ENCODE measurements at regions not wholly inside any gene's neighbourhood (a gene's known extent, or its start where the extent isn't known, plus 50 kb on each side); places are given as distances from the start of the nearest gene placed in this dataset.

DNA sequence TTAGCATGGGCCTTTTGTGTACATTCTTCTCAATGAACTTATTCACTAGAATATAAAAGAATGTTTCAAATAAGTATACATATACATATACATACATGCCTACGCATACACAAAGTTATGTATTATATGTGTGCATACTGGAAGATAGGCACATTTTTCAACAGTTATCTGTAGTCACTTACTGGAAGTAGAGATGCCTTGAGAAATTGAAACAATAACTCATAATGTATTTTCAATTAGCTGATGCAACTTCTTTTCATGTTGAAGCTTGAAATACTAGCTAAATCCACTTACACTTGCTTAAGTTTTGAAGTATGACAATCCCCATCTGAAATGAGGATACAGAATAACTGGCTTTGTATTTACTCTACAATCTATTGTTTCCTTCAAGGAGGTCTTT lies 469.0 kb upstream of the PTGER4 start:
- TF ChIP-seq, protein P1, sequence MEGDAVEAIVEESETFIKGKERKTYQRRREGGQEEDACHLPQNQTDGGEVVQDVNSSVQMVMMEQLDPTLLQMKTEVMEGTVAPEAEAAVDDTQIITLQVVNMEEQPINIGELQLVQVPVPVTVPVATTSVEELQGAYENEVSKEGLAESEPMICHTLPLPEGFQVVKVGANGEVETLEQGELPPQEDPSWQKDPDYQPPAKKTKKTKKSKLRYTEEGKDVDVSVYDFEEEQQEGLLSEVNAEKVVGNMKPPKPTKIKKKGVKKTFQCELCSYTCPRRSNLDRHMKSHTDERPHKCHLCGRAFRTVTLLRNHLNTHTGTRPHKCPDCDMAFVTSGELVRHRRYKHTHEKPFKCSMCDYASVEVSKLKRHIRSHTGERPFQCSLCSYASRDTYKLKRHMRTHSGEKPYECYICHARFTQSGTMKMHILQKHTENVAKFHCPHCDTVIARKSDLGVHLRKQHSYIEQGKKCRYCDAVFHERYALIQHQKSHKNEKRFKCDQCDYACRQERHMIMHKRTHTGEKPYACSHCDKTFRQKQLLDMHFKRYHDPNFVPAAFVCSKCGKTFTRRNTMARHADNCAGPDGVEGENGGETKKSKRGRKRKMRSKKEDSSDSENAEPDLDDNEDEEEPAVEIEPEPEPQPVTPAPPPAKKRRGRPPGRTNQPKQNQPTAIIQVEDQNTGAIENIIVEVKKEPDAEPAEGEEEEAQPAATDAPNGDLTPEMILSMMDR (conservative IDR thresholded peaks at IDR 0.05; ENCODE audit: low read depth, low read length): no peak
- no peak for TF ChIP-seq EZH2 (IDR thresholded peaks at IDR 0.05; ENCODE audit: borderline replicate concordance, low read depth, low read length, poor library complexity, severe bottlenecking)

Data from A673 (cell line).